Endothelial cell of umbilical vein (primary cell): ENCODE measurements at regions not wholly inside any gene's neighbourhood (a gene's known extent, or its start where the extent isn't known, plus 50 kb on each side); places are given as distances from the start of the nearest gene placed in this dataset.

Experiments used
- CTCF ChIP-seq, 2 donors: IDR thresholded peaks; 1 replicate in 1 of 2; 2 replicates in 1 of 2; pipeline ENCODE4 v1.5.1; 2011; ENCODE audit warnings: low read length in 2 of 2, mild to moderate bottlenecking in 2 of 2, moderate library complexity in 2 of 2, control low read depth in 1 of 2, inconsistent platforms in 1 of 2, low read depth in 1 of 2; ENCODE audit not compliant: insufficient read depth in 1 of 2; ENCODE audit errors: extremely low read depth in 1 of 2
- MYC ChIP-seq: IDR thresholded peaks from one replicate; pipeline ENCODE4 v1.6.1; 2011; ENCODE audit warnings: mild to moderate bottlenecking, low read depth, low read length
- POLR2A ChIP-seq: IDR thresholded peaks from 2 replicates; pipeline ENCODE4 v1.6.1; 2012; ENCODE audit warnings: low read depth, mild to moderate bottlenecking, control low read depth, low read length

GRCh38 chr3:165389653-165390052, 193.5 kb upstream of the SLITRK3 start:
- TF ChIP-seq POLR2A: no peak
- no peak for TF ChIP-seq CTCF (IDR thresholded peaks at IDR 0.05; ENCODE audit: extremely low read depth in 1 of 2, insufficient read depth in 1 of 2, low read depth in 1 of 2, low read length in 2 of 2)
- TF ChIP-seq MYC: no peak
